RPMI7951 (cell line): ENCODE measurements at regions not wholly inside any gene's neighbourhood (a gene's known extent, or its start where the extent isn't known, plus 50 kb on each side); places are given as distances from the start of the nearest gene placed in this dataset.

Experiments
- DNase-seq: peaks from one replicate; pipeline ENCODE4 v3.0.0-alpha.2; 2012; ENCODE audit warnings: low read depth

DNA sequence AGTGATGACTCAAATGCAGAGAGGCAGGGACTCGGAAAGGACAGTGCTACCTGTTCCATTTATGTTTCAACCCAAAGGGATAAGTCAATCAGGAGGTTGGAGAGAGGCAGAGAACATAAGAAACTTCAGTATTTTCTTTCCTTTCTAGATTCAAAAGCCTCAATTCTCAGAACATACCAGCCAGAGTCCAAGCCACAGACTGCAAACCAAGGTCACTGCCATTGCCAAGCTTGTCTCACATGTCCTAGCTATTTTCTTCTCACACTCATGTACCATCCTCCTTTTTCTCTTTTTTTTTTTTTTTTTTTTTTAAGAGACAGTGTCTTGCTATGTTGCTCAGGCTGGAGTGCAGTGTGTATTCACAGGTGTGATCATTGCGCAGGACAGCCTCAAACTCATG lies 111.7 kb upstream of the AKIP1 start:
- DNase-seq, result no peak

GRCh38 chr11:8800520-8801110 lies 110.4 kb upstream of the AKIP1 start:
- no peak for DNase-seq

- DNase-seq, result no peak
These were observed 109.9 kb upstream of the AKIP1 start for GRCh38 chr11:8801121-8801520.

GRCh38 chr11:8802251-8802650 lies 108.7 kb upstream of the AKIP1 start:
- no peak for DNase-seq

DNA sequence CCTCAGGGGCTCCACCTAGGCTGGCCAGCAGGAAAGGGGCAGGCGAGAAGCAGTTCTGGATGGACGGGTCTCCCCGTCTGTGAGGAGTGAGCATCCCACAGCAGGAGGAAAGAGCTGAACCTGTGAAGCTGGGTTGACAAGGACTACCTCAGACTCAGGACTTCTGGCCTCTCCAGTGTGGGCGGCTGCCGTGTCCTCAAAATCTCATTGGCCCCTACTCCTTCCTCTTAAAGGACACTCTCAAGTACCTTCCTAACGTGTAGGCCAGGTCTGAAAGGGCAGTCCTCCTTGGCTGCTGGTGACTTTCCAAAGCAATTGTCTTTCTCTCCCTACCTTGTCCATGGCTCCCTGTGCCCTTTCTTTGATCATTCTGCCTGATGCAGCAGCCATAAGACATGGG lies 107.0 kb upstream of the AKIP1 start:
- no peak for DNase-seq

DNA sequence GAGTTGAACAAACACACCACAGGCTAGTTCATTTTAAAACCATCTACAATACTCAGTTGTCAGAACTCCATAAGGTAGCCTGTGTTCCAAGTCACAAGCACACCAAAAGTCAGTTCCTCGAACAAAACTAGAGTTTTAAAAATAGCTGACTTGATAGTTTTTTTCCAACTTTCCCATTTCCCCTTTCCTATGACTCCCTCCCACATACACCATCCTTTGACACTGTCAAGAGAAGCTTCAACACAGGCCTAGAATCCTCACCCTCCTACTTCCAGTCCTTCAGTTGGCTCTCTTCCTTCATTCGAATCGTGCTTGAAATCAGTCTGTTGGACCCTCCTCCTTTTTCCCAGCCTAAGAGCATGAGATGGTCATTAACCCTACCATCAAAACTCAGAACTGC lies 105.7 kb upstream of the AKIP1 start:
- no peak for DNase-seq

DNA sequence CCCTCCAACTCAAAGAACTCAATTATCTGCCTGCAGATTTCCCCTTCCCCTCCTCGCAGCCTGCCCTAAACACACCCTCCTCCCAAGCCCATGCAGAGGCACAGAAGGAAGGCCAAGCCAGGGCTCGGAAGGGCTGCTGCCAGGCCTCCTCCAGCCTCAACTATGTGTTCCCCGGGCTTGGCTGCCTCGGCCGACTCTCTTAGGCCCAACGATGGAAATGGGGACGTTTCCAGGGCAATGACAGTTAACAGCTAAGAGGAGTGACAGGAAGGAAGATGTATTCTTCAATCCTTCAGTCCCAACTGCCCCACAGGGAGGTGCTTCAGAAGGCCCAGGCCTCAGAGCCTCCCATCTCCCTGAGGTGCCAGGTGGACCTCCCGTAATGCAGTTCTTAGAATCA lies 104.0 kb upstream of the AKIP1 start:
- no peak for DNase-seq

DNA sequence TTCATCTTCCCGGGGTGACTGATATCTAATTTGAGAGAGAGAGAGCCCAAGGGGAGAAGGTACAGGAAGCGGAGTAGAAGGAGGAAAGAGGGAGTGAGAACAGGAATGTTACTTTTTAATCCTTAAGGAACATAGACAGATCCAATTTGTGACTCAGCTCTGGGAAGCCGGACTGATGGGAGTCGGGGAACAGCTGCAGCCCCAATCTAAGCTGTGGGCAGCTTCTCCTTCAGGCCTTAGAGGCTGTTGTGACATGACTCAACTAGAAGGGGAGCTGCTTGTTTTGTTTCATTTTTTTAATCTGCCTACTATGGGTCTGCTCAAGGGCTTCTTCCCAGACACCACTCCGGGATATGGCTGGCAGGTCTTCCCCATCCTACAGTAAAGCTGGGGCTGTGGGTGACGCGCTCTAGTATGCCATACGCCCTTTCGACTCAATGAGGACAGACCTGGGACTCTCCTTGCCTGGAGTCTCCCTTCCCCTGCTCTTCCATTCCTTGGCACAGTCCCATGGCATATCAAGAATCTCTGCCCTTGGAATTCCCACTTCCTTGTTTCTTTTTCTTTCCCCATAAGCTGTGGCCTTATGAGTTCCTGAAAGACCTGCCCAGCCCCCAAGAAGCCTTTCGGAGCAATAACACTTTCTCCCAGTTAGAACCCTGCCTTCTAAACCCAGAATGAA lies 103.3 kb upstream of the AKIP1 start:
- DNase-seq, result peak; percentile 96

- DNase-seq, result peak; percentile 43
These were observed 102.8 kb upstream of the AKIP1 start for GRCh38 chr11:8808226-8808585.

DNA sequence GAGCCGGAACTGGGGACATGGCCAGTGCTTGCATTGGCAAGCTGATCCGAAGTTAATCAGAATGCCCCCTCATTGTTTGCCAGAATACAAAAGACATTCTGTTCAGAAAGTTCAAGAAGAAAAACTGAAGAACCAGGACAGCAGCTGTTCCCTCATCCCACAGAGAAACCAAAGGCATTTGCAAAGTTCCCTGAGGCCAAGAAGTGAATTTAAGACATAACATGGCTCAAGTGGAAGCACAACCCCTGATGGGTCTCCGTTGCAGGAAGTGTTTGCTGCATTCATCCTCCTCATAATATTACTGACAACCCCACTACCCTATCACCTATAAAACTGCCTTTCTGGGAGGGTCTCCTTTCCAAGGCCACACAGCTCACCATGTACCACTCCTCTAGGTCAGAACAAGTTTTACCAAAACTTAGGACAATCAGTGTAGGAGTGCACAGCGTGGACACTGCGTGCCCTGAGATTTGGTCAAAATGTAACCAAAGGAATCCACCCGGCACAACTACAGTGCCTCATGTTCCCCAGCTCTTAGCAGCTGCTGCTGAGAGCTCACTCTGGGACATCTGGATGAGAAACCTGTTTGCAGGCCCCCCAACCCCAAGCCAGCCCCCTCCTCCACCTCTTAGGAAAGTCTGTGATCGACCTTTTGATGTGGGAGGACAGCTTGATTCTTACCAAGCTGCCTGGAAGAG lies 101.6 kb upstream of the AKIP1 start:
- DNase-seq, result peak; percentile 62

DNA sequence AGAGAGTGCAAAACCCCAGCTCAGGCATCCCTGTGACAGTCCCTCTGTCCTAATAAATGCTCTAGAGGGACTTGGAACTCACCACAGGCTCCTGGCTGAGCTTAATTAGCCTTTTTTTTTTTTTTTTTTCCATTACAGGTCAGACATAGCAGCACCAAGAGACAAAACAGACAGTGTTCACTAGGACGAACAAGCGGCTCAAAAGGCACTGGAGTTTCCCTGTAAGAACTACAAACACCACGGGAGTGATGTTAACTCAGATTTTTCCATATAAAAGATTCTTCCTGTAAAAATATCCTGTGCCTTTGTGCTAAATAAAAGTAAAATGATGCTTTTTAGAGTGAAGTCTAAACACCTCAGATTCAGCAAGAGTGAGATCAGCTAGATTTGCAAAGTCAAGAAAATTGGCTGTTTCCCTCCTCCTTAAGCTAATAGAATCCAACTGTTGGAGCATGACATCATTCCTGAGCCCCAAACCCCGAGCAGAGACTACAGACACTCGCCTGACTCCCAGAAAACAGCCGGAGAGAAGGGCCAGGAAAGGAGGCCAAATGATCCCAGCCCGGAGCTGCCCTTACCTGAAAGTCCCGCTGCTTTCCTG lies 101.0 kb upstream of the AKIP1 start:
- DNase-seq, result no peak

- DNase-seq, result peak; percentile 79
These were observed 100.3 kb upstream of the AKIP1 start for GRCh38 chr11:8810540-8811301.

- DNase-seq, result no peak
These were observed 99.4 kb upstream of the AKIP1 start for GRCh38 chr11:8811571-8811970.

GRCh38 chr11:8812438-8812837 lies 98.6 kb upstream of the AKIP1 start:
- DNase-seq, result peak; percentile 77

DNA sequence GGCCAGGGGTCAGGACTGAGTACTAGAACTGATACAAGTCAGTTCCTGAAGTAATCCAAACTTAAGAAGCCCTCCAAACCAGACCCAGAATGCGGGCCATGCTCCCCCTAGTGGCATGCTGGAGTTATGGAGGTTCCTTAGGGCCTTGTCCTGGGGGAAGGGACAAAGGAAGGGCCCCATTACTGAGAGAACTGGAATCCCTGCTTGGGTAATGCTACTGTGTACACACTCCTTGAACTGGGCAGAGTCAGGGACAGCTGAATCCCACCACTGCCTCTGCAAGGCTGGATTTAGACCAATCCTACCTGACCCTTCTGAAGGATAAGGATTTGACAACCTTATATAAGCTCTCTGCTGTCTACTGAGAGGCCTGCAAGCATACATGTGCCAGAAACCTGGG lies 97.3 kb upstream of the AKIP1 start:
- peak; percentile 78 for DNase-seq

- DNase-seq, result peak; percentile 86
These were observed 96.6 kb upstream of the AKIP1 start for GRCh38 chr11:8814209-8814922.

DNA sequence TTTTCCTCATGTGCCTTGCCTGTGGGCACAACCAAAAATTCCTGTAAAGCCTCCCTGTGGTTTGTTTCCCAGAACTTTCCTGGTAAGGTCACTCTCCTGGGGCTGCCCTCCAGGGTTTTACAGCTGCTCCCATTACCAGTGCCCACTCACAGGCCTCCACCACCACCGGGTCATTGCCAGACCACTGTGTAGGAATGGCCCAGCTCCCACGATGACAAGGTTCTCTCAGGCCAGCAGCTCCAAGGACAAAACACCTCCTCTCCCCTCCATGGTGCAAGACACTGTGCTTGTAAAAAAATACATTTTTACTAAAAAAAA lies 96.1 kb upstream of the AKIP1 start:
- DNase-seq, result peak; percentile 95

GRCh38 chr11:8818421-8818820 lies 92.6 kb upstream of the AKIP1 start:
- no peak for DNase-seq

DNA sequence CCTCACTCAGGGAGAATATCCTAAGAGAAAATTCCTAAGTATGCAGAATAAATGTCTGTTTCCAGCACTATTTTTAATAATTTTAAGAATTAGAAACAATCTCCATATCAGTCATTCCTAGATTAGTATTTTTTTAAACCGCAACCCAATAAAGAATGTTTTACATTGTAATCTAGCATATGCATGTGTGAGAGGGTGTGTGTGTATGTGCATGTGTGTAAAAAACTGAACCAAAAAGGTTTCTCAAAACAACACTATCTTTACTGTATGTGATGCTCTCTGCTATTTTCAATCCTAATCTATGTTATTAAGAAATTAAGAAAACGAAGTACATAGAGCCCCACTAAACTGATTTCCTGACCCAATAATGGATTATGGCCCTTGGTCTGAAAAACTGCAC lies 90.6 kb upstream of the AKIP1 start:
- DNase-seq, result no peak

GRCh38 chr11:8822469-8822868 lies 88.5 kb upstream of the AKIP1 start:
- DNase-seq, result no peak

DNA sequence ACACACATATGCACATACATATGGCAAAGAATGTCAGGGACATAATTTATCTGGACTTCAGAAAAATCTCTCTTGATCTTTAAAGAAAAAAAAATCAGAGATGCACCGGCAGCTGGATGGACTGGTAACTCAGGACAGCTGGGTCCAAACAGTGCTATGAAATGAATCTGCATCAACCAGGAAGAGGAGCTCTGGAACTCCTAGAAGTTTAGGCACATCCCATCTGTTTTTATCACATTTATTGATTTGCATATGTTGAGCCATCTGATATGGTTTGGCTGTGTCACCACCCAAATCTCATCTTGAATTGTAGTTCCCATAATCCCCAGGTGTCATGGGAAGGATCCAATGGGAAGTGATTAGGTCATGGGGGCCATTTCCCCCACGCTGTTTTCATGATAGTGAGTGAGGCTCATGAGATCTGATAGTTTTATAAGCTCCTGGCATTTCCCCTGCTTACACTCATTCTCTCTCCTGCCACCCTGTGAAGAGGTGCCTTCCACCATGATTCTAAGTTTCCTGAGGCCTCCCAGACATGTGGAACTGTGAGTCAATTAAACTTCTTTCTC lies 87.7 kb upstream of the AKIP1 start:
- DNase-seq, result no peak
